ENCODE measurements at regions not wholly inside any gene's neighbourhood (a gene's known extent, or its start where the extent isn't known, plus 50 kb on each side); places are given as distances from the start of the nearest gene placed in this dataset.

GRCh38 chr11:109756951-109757350, 335.0 kb downstream of the C11orf87 start:
- TF ChIP-seq CTCF (conservative IDR thresholded peaks at IDR 0.05; ENCODE audit: low read depth in 2 of 2) (no peak), EZH2 (IDR thresholded peaks at IDR 0.05; ENCODE audit: low read depth, unreplicated experiment) (no peak), CREB1 (CRISPR knock-in tag; IDR thresholded peaks at IDR 0.05; ENCODE audit: low read depth) (no peak), POLR2AphosphoS5 (IDR thresholded peaks at IDR 0.05; ENCODE audit: low read depth) (no peak), JUNB (IDR thresholded peaks at IDR 0.05; ENCODE audit: unreplicated experiment) (no peak), EZH2phosphoT487 (IDR thresholded peaks at IDR 0.05; ENCODE audit: unreplicated experiment) (no peak), REST (IDR thresholded peaks at IDR 0.05; ENCODE audit: unreplicated experiment) (no peak), ZNF462 (CRISPR knock-in tag; IDR thresholded peaks at IDR 0.05) (no peak), NANOG (IDR thresholded peaks at IDR 0.05; ENCODE audit: borderline replicate concordance) (no peak), STAT1 (IDR thresholded peaks at IDR 0.05; ENCODE audit: unreplicated experiment) (no peak)
